DOHH2 (cell line): ENCODE measurements at regions not wholly inside any gene's neighbourhood (a gene's known extent, or its start where the extent isn't known, plus 50 kb on each side); places are given as distances from the start of the nearest gene placed in this dataset.
"Not testable (repeated sequence)": the region's sequence is repeated elsewhere in the genome, so short reads cannot be mapped to it uniquely, and the experiment has no call there.

ENCODE experiments used
- H3F3A ChIP-seq: fragments of 200-600 bp; sonication (generic), shearing (Covaris generic); 2 replicates; pipeline ENCODE4 v1.6.0; 2016; ENCODE audit warnings: antibody characterized with exemption, mild to moderate bottlenecking; ENCODE audit not compliant: control insufficient read depth, insufficient read depth
- H3K27ac ChIP-seq: fragments of 200-600 bp; sonication (generic); 2 replicates; pipeline ENCODE4 v1.5.1; 2014; ENCODE audit warnings: low read depth, mild to moderate bottlenecking, low read length, moderate library complexity
- H3K27me3 ChIP-seq: fragments of 200-600 bp; sonication (generic); 2 replicates; pipeline ENCODE4 v1.6.1; 2014; ENCODE audit warnings: mild to moderate bottlenecking, low read length, mixed read lengths; ENCODE audit not compliant: control insufficient read depth
- H3K36me3 ChIP-seq: fragments of 200-600 bp; sonication (generic); 2 replicates; pipeline ENCODE4 v1.6.1; 2014; ENCODE audit warnings: mild to moderate bottlenecking, low read length, moderate library complexity, mixed read lengths; ENCODE audit not compliant: control insufficient read depth
- H3K4me1 ChIP-seq: fragments of 200-600 bp; sonication (generic); 2 replicates; pipeline ENCODE4 v1.6.1; 2014; ENCODE audit warnings: mild to moderate bottlenecking, low read length, mixed read lengths; ENCODE audit not compliant: control insufficient read depth
- H3K4me2 ChIP-seq: fragments of 200-600 bp; sonication (generic); 2 replicates; pipeline ENCODE4 v1.6.0; 2014; ENCODE audit warnings: mild to moderate bottlenecking, low read length, moderate library complexity
- H3K4me3 ChIP-seq: fragments of 200-600 bp; sonication (generic); 2 replicates; pipeline ENCODE4 v1.5.1; 2014; ENCODE audit warnings: mild to moderate bottlenecking, low read length, mixed read lengths
- H3K79me2 ChIP-seq: fragments of 200-600 bp; sonication (generic); 2 replicates; pipeline ENCODE4 v1.6.1; 2014; ENCODE audit warnings: mild to moderate bottlenecking, low read length, mixed read lengths; ENCODE audit not compliant: control insufficient read depth
- H3K9me2 ChIP-seq: fragments of 200-600 bp; sonication (generic); replicated peaks from 2 replicates; pipeline ENCODE4 v1.6.1; 2014; ENCODE audit warnings: mild to moderate bottlenecking, low read length, mixed read lengths; ENCODE audit not compliant: control insufficient read depth
- H3K9me3 ChIP-seq: fragments of 200-600 bp; sonication (generic); 2 replicates; pipeline ENCODE4 v1.6.1; 2014; ENCODE audit warnings: antibody characterized with exemption, low read length, mixed read lengths; ENCODE audit not compliant: control insufficient read depth, insufficient read depth
- H4K20me1 ChIP-seq: fragments of 200-600 bp; sonication (generic); 2 replicates; pipeline ENCODE4 v1.6.0; 2014; ENCODE audit warnings: low read depth, mild to moderate bottlenecking, antibody characterized with exemption, low read length, moderate library complexity; ENCODE audit not compliant: control insufficient read depth, insufficient read depth
- EZH2phosphoT487 ChIP-seq: fragments of 200-600 bp; sonication (generic); IDR thresholded peaks from 2 replicates; pipeline ENCODE4 v1.6.1; 2017; ENCODE audit warnings: borderline replicate concordance, mild to moderate bottlenecking, antibody characterized with exemption, low read length, moderate library complexity, mixed read lengths
- TF ChIP-seq, protein P1 (sequence below): fragments of 200-600 bp; sonication (generic); IDR thresholded peaks from one replicate; pipeline ENCODE4 v1.5.1; 2014; ENCODE audit warnings: antibody characterized with exemption, mild to moderate bottlenecking, low read depth, low read length; ENCODE audit not compliant: poor library complexity, severe bottlenecking

DNA sequence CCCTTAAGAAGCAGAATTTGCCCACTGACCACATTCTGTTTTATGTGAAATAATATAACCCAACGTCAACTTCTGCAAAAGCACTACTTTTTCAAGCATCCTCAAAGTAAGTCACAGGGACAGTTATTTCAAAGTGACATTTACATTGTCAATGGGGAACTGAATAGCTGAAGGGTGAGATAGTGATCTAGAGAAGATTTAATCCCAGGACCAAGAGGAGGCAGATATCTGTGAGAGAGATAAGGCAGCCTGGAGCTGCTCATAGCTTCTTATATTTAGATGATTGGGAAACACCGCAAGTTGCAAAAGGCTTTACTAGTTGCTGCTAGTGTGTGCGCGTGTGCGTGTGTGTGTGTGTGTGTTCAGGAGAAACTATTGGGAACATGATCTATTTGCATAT is 210.4 kb upstream of the RFX3 start:
- Histone ChIP-seq H3K4me2 (no peak overlapping the region), H3K4me3 (no peak overlapping the region), H3K9me2 (no peaks in the 10 kb centered on the region), H3F3A (no peaks in the 10 kb centered on the region), H3K36me3 (no peaks in the 10 kb centered on the region), H4K20me1 (no peaks in the 10 kb centered on the region), H3K4me1 (no peaks in the 10 kb centered on the region), H3K27me3 (no peaks in the 10 kb centered on the region), H3K79me2 (no peaks in the 10 kb centered on the region), H3K27ac (no peak overlapping the region), H3K9me3 (no peaks in the 10 kb centered on the region)
- TF ChIP-seq, protein P1, sequence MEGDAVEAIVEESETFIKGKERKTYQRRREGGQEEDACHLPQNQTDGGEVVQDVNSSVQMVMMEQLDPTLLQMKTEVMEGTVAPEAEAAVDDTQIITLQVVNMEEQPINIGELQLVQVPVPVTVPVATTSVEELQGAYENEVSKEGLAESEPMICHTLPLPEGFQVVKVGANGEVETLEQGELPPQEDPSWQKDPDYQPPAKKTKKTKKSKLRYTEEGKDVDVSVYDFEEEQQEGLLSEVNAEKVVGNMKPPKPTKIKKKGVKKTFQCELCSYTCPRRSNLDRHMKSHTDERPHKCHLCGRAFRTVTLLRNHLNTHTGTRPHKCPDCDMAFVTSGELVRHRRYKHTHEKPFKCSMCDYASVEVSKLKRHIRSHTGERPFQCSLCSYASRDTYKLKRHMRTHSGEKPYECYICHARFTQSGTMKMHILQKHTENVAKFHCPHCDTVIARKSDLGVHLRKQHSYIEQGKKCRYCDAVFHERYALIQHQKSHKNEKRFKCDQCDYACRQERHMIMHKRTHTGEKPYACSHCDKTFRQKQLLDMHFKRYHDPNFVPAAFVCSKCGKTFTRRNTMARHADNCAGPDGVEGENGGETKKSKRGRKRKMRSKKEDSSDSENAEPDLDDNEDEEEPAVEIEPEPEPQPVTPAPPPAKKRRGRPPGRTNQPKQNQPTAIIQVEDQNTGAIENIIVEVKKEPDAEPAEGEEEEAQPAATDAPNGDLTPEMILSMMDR = no peak
- no peak for TF ChIP-seq EZH2phosphoT487

DNA sequence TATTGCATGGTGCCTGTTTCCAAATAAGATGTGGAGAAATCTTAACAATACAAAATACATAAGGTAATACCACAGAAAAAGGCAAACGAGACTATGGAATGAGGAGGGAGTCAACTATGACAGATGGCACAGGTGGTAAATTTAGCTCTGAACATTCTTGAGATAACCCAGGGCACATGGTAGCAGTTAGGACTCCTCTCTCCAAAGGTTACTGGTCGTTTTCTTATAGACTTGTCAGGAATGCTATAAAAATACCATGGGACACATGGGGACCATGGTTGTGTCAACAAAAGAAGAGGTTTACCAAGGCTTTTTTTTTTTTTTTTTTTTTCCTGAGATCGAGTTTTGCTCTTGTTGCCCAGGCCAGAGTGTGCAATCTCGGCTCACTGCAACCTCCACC is 209.4 kb upstream of the RFX3 start:
- no peaks in the 10 kb centered on the region for H3F3A ChIP-seq
- no peak overlapping the region for H3K4me3 ChIP-seq
- no peaks in the 10 kb centered on the region for H3K27me3 ChIP-seq
- no peaks in the 10 kb centered on the region for H3K4me1 ChIP-seq
- no peaks in the 10 kb centered on the region for H3K36me3 ChIP-seq
- no peak overlapping the region for H3K27ac ChIP-seq
- no peaks in the 10 kb centered on the region for H3K9me2 ChIP-seq
- no peaks in the 10 kb centered on the region for H4K20me1 ChIP-seq
- no peaks in the 10 kb centered on the region for H3K9me3 ChIP-seq
- H3K4me2 ChIP-seq = no peak overlapping the region
- TF ChIP-seq EZH2phosphoT487 = no peak
- TF ChIP-seq, protein P1 = no peak
- no peaks in the 10 kb centered on the region for H3K79me2 ChIP-seq

- not testable (repeated sequence) for H3K79me2 ChIP-seq, H3K4me1 ChIP-seq, H3K27me3 ChIP-seq, H3K36me3 ChIP-seq, H3K4me2 ChIP-seq, H3K9me3 ChIP-seq, H3K9me2 ChIP-seq, H3K27ac ChIP-seq, H3K4me3 ChIP-seq, H3F3A ChIP-seq, H4K20me1 ChIP-seq
These were observed 207.9 kb upstream of the RFX3 start for GRCh38 chr9:3733527-3734262.

GRCh38 chr9:3733039-3733408 is 207.2 kb upstream of the RFX3 start:
- no peaks in the 10 kb centered on the region for H3K9me2 ChIP-seq
- no peaks in the 10 kb centered on the region for H4K20me1 ChIP-seq
- TF ChIP-seq, protein P1 = no peak
- no peak for TF ChIP-seq EZH2phosphoT487
- H3K27ac ChIP-seq = no peak overlapping the region
- H3K79me2 ChIP-seq = no peaks in the 10 kb centered on the region
- no peaks in the 10 kb centered on the region for H3K9me3 ChIP-seq
- no peaks in the 10 kb centered on the region for H3K36me3 ChIP-seq
- no peak overlapping the region for H3K4me2 ChIP-seq
- no peaks in the 10 kb centered on the region for H3F3A ChIP-seq
- H3K27me3 ChIP-seq = no peaks in the 10 kb centered on the region
- H3K4me1 ChIP-seq = no peaks in the 10 kb centered on the region
- no peak overlapping the region for H3K4me3 ChIP-seq
